ENCODE measurements at regions not wholly inside any gene's neighbourhood (a gene's known extent, or its start where the extent isn't known, plus 50 kb on each side); places are given as distances from the start of the nearest gene placed in this dataset.

GRCh38 chr9:106580546-106580945 lies 282.4 kb upstream of the ZNF462 start (continued):
- TF ChIP-seq REST (IDR thresholded peaks at IDR 0.05) (no peak), HNF4A (conservative IDR thresholded peaks at IDR 0.05) (no peak), GABPA (IDR thresholded peaks at IDR 0.05 in 1 of 2, conservative IDR thresholded peaks at IDR 0.05 in 1 of 2) (no peak)

GRCh38 chr9:106581973-106582372 lies 281.0 kb upstream of the ZNF462 start:
- 91% methylated on average over 6 of the region's 6 CpGs for WGBS

More at GRCh38 chr9:106581973-106582372, 281.0 kb upstream of the ZNF462 start:
- H3K9me3 ChIP-seq (ENCODE audit: control insufficient read depth in 4 of 4, low read length in 3 of 4): no peaks in the 10 kb centered on the region
- H3K9ac ChIP-seq (ENCODE audit: low read depth in 1 of 2, low read length in 2 of 2): no peak overlapping the region
- DNase-seq (ENCODE audit: low spot score): no peak
- H3K4me1 ChIP-seq (ENCODE audit: control insufficient read depth in 4 of 4, insufficient read depth in 4 of 4, low read length in 3 of 4): no peaks in the 10 kb centered on the region
- H3K27ac ChIP-seq (ENCODE audit: low read depth in 1 of 2, low read length in 2 of 2): no peak overlapping the region
- no peaks in the 10 kb centered on the region for H3K36me3 ChIP-seq (ENCODE audit: control insufficient read depth in 4 of 4, insufficient read depth in 3 of 4, low read depth in 1 of 4, low read length in 3 of 4)
- TF ChIP-seq RAD21 (IDR thresholded peaks at IDR 0.05): no peak
- no peak for TF ChIP-seq ZBTB33 (IDR thresholded peaks at IDR 0.05)
- TF ChIP-seq JUND (IDR thresholded peaks at IDR 0.05): no peak
- no peak for TF ChIP-seq YY1 (IDR thresholded peaks at IDR 0.05)
- no peak for TF ChIP-seq GABPA (IDR thresholded peaks at IDR 0.05 in 1 of 2, conservative IDR thresholded peaks at IDR 0.05 in 1 of 2)
- no peak for TF ChIP-seq TAF1 (conservative IDR thresholded peaks at IDR 0.05)
- no peak for TF ChIP-seq HNF4A (conservative IDR thresholded peaks at IDR 0.05)
- TF ChIP-seq NR2F2 (IDR thresholded peaks at IDR 0.05): no peak
- TF ChIP-seq FOXA1 (IDR thresholded peaks at IDR 0.05): no peak
- no peak for TF ChIP-seq RXRA (IDR thresholded peaks at IDR 0.05)
- TF ChIP-seq CTCF (IDR thresholded peaks at IDR 0.05; ENCODE audit: low read depth, low read length, missing input control): no peak
- TF ChIP-seq EGR1 (IDR thresholded peaks at IDR 0.05; ENCODE audit: low read depth in 2 of 2): no peak
- TF ChIP-seq FOXA2 (IDR thresholded peaks at IDR 0.05): no peak
- no peak overlapping the region for H3K4me3 ChIP-seq (ENCODE audit: low read depth in 1 of 3, low read length in 3 of 3)
- no peaks in the 10 kb centered on the region for H3K27me3 ChIP-seq (ENCODE audit: control insufficient read depth in 4 of 4, insufficient read depth in 4 of 4, low read length in 3 of 4)

Data from liver (tissue), 8 donors.